Neural crest cell (in vitro differentiated cells): ENCODE measurements at regions not wholly inside any gene's neighbourhood (a gene's known extent, or its start where the extent isn't known, plus 50 kb on each side); places are given as distances from the start of the nearest gene placed in this dataset.

Experiments
- DNase-seq: peaks from one replicate; pipeline ENCODE4 v3.0.0; 2021; ENCODE audit warnings: low read depth, mixed read lengths, low spot score
- H3K27ac Mint-ChIP-seq: one replicate; pipeline ENCODE4 v1.8.0; 2021; ENCODE audit warnings: mild to moderate bottlenecking, mixed read lengths; ENCODE audit not compliant: unreplicated experiment
- H3K27me3 Mint-ChIP-seq: 2 replicates; pipeline ENCODE4 v1.8.0; 2021; ENCODE audit warnings: low read depth, mild to moderate bottlenecking, mixed read lengths
- H3K36me3 Mint-ChIP-seq: 2 replicates; pipeline ENCODE4 v1.8.0; 2021; ENCODE audit warnings: low read depth, mild to moderate bottlenecking, mixed read lengths
- H3K4me1 Mint-ChIP-seq: 2 replicates; pipeline ENCODE4 v1.8.0; 2021; ENCODE audit warnings: mixed read lengths
- H3K4me3 Mint-ChIP-seq: one replicate; pipeline ENCODE4 v1.8.0; 2021; ENCODE audit warnings: mild to moderate bottlenecking, mixed read lengths
- H3K9me3 Mint-ChIP-seq: 2 replicates; pipeline ENCODE4 v1.8.0; 2021; ENCODE audit warnings: mixed read lengths
- TF ChIP-seq, protein P1 (sequence below): fragments of 200-600 bp; sonication (generic); conservative IDR thresholded peaks from 2 replicates; pipeline ENCODE4 v1.5.0; 2021; ENCODE audit warnings: antibody characterized with exemption, mild to moderate bottlenecking

DNA sequence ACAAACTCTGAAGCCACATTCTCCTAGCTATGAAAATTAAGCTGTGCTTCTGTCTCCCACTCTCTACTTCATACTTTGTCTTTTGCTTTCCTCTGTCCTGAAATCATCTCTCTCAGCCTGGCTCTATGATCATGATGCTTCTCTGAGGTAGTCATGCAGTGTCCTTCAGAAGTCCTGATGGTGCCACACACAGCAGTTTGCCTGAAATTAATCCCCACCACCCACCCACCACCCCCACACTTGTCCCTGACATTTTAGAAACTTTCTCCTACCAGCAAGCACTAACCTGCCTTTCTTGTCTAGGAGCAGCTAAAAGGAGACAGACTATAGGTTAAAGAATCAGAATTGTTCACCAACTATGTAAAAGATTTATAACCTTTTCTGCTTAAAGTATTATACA is 282.2 kb upstream of the FAM174A start:
- Mint-ChIP-seq H3K27me3 (no peaks in the 10 kb centered on the region), H3K27ac (no peak overlapping the region), H3K4me1 (no peaks in the 10 kb centered on the region), H3K9me3 (no peaks in the 10 kb centered on the region), H3K36me3 (no peaks in the 10 kb centered on the region), H3K4me3 (no peak overlapping the region)
- no peak for DNase-seq
- TF ChIP-seq, protein P1, sequence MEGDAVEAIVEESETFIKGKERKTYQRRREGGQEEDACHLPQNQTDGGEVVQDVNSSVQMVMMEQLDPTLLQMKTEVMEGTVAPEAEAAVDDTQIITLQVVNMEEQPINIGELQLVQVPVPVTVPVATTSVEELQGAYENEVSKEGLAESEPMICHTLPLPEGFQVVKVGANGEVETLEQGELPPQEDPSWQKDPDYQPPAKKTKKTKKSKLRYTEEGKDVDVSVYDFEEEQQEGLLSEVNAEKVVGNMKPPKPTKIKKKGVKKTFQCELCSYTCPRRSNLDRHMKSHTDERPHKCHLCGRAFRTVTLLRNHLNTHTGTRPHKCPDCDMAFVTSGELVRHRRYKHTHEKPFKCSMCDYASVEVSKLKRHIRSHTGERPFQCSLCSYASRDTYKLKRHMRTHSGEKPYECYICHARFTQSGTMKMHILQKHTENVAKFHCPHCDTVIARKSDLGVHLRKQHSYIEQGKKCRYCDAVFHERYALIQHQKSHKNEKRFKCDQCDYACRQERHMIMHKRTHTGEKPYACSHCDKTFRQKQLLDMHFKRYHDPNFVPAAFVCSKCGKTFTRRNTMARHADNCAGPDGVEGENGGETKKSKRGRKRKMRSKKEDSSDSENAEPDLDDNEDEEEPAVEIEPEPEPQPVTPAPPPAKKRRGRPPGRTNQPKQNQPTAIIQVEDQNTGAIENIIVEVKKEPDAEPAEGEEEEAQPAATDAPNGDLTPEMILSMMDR = no peak

DNA sequence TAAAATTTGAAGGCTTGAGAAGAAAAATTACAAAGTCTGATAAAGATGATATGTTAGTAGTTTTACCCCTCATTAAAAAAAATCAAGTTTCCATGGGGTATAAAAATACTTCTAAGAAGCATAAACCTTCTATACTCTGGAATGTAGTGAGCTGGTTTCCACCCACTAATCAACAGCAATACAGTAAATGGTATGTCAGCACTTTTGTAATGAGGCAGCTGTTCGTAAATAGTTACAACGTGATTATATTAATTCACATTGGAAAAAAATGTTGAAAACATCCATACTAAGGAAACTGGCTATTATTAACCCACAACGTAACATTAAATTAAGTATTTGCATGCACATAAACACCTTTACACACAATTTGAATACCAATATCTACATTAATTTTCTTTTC is 283.1 kb upstream of the FAM174A start:
- DNase-seq = no peak
- H3K27me3 Mint-ChIP-seq = no peaks in the 10 kb centered on the region
- H3K27ac Mint-ChIP-seq = no peak overlapping the region
- TF ChIP-seq, protein P1 = no peak
- H3K9me3 Mint-ChIP-seq = no peaks in the 10 kb centered on the region
- H3K4me3 Mint-ChIP-seq = no peak overlapping the region
- H3K4me1 Mint-ChIP-seq = no peaks in the 10 kb centered on the region
- H3K36me3 Mint-ChIP-seq = no peaks in the 10 kb centered on the region

DNA sequence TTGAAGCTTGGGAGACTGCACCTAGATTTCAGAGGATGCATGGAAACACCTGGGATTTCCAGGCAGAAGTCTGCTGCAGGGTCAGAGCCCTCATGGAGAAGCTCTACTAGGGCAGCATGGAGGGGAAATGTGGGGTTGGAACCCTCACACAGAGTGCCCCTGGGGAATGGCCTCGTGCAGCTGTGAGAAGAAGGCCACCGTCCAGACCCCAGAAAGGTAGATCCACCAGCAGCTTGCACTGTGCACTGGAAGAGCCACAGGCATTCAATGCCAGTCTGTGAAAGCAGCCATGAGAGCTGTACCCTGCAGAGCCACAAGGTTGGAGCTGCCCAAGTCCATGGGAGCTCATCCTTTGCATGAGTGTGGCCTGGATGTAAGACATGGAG is 285.3 kb upstream of the FAM174A start:
- Mint-ChIP-seq H3K27ac (no peak overlapping the region), H3K27me3 (no peaks in the 10 kb centered on the region), H3K4me3 (no peak overlapping the region), H3K4me1 (no peaks in the 10 kb centered on the region), H3K9me3 (no peaks in the 10 kb centered on the region), H3K36me3 (no peaks in the 10 kb centered on the region)
- no peak for DNase-seq
- TF ChIP-seq, protein P1 = no peak

DNA sequence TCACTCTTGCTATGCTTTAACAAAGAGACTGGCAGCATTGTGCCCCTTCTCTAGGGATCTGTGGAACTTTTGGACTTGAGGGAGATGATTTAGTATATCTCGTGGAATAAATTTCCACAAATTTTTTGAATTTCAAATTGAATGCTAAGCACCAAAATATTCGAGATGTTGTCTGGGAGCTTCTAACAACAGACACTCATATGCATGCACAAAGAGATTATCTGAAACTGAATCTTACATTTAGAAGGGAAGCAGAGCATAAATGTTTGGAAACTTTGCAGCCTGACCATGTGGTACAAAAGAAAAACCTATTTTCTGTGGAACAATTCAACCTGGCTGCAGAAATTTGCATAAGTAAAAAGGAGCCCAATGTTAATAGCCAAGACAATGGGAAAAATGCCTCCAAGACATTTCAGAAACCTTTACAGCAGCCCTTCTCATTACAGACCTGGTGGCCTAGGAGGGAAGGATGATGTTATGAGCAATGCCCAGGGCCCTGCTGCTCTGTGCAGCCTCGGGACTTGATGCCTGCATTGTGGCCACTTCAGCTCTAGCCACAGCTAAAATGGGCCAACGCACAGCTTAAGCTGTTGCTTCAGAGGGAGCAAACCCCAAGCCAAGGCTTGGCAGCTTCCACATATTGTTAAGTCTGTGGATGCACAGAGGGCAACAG is 285.8 kb upstream of the FAM174A start:
- no peaks in the 10 kb centered on the region for H3K36me3 Mint-ChIP-seq
- H3K9me3 Mint-ChIP-seq = no peaks in the 10 kb centered on the region
- no peak for DNase-seq
- no peaks in the 10 kb centered on the region for H3K27me3 Mint-ChIP-seq
- no peak overlapping the region for H3K27ac Mint-ChIP-seq
- no peak overlapping the region for H3K4me3 Mint-ChIP-seq
- no peaks in the 10 kb centered on the region for H3K4me1 Mint-ChIP-seq
- TF ChIP-seq, protein P1 = no peak

DNA sequence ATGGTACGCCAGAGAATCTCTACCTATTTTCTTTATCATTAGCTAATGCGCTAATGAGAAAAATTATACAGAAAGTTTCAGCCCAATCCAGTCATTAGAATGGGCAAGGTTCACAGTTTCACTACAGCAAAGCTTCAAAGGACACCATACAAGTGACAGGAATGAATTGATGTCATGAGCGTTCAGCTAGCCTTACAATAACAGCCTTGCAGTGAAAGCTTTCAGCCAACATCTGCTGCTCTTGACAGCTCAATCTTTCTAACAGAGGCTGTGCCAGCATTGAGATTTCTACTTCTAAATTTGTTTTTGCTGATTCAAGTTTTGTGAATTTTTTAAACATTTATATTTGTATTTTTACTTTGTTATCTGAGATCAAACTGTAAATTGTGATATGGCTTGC is 302.4 kb upstream of the FAM174A start:
- no peak for DNase-seq
- no peaks in the 10 kb centered on the region for H3K4me1 Mint-ChIP-seq
- TF ChIP-seq, protein P1 = no peak
- H3K36me3 Mint-ChIP-seq = no peaks in the 10 kb centered on the region
- peaks cover 3% of the 10 kb centered on the region for H3K9me3 Mint-ChIP-seq
- no peak overlapping the region for H3K27ac Mint-ChIP-seq
- H3K27me3 Mint-ChIP-seq = no peaks in the 10 kb centered on the region
- H3K4me3 Mint-ChIP-seq = no peak overlapping the region
